ENCODE measurements at regions not wholly inside any gene's neighbourhood (a gene's known extent, or its start where the extent isn't known, plus 50 kb on each side); places are given as distances from the start of the nearest gene placed in this dataset.
"Not testable (repeated sequence)": the region's sequence is repeated elsewhere in the genome, so short reads cannot be mapped to it uniquely, and the experiment has no call there.

DNA sequence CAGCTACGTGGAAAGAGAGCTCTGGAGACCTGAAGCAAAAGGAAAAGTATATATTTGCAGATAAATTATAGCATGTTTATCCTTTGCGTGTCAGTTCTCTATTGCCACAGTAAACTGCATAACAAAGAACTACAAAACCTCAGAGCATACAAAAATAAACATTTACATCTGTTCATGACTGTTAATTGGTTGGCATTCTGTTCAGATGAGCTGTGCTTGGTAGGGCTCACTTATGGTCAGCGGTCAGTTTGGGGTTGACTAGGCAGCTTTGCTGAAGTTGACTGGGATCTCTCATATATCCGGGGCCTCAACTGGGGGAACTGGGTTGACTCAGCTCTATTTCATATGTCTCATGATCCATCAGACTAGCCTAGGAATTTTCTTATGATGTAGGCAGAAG is 257.7 kb downstream of the TLE1 start:
- peak; percentile 97 for DNase-seq (ENCODE audit: low read depth)

- DNase-seq (ENCODE audit: low read depth) = no peak
Observed at GRCh38 chr9:81430727-81431126, 258.6 kb downstream of the TLE1 start.

GRCh38 chr9:81427870-81428269 is 261.5 kb downstream of the TLE1 start:
- DNase-seq (ENCODE audit: low read depth) = no peak

DNA sequence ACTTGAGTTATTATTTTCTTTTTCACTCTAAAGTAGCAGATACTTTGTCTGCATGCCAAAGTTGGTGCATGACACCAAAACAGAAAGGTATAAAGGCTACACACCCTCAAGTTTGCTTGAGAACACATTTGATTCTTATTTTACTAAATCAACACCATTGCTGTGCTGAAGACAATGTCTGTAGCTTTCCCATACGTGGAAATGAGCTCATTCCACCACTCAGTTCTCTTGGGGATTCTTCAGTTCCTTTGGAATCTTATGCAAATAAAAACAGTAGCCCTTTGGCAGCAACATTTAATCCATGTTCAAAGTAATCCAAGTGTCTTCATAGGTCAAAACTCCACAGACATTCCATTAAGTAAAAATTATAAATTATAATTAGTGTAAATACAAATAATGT is 264.9 kb downstream of the TLE1 start:
- DNase-seq (ENCODE audit: low read depth) = peak; percentile 21

GRCh38 chr9:81423589-81424326 is 265.6 kb downstream of the TLE1 start:
- peak; percentile 15 for DNase-seq (ENCODE audit: low read depth)

DNA sequence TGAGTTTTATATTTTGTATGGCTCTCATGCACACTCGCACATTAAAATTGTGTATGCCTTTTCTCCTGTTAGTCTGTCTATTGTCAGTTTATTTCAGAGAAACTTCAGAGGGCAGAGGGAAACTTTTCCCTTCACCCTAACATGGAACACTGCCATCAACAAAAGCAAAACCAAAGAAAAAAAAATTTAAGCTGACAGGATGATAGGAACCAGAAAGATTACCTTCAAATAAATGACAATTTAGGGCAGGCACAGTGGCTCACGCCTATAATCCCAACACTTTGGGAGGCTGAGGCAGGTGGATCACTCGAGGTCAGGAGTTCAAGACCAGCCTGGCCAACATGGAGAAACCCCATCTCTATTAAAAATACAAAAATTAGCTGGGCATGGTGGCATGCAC is 268.3 kb downstream of the TLE1 start:
- not testable (repeated sequence) for DNase-seq (ENCODE audit: low read depth)

DNA sequence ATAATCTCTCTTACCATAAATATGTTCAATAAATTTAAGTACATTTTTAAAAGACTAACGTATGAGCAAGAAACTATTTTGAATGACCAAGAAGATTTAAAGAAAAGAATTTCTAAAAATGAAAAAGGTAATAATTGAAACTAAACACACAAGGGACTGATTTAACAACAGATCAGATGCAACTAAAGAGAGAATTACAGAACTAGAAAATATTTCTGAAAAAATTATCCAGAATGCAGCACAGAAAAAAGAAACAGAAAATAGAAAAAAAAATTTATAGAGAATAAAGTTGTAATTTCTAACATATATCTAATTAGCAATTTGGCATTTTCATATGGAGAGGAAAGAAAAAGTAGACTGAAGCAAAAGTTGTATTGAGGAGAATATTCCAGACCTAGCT is 269.3 kb downstream of the TLE1 start:
- no peak for DNase-seq (ENCODE audit: low read depth)

DNA sequence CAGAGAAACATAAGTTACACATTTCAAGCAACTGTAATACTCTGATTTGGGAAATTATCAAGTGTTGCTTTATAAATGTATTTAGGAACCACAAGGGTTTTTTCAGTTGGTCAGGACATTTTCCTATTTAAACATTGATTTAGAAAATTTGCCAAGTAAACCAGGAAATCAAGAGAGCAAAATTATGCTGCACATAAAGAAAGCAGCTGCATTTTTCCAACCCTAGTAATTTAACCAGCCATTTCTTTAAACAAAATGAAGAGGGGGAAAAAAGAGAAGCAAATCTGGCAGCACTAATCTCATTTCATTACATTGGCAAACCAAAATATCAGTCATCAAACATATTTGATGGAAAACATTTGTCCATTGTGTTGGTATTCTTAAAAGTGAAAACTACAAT is 271.4 kb downstream of the TLE1 start:
- DNase-seq (ENCODE audit: low read depth) = no peak

GRCh38 chr9:81417299-81417675 is 272.1 kb downstream of the TLE1 start:
- DNase-seq (ENCODE audit: low read depth) = no peak

- peak; percentile 84 for DNase-seq (ENCODE audit: low read depth)
Observed at GRCh38 chr9:81416476-81417298, 272.7 kb downstream of the TLE1 start.

GRCh38 chr9:81414836-81415235 is 274.5 kb downstream of the TLE1 start:
- no peak for DNase-seq (ENCODE audit: low read depth)

DNA sequence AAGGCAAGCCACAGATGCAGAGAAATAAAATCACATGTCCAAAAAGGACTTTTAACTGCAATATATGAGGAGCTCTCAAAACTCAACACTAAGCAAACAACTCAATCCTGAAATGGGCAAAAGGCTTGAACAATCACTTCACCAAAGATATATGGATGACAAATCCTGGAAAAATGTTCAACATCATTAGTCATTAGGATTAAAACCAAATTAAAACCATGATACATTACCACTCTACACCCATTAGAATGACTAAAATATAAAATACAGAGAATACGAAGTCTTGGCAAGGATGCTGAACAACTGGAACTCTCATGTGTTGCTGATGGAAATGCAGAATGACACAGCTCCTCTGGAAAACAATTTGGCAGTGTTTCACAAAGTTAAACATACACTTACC is 277.4 kb downstream of the TLE1 start:
- peak; percentile 32 for DNase-seq (ENCODE audit: low read depth)

DNA sequence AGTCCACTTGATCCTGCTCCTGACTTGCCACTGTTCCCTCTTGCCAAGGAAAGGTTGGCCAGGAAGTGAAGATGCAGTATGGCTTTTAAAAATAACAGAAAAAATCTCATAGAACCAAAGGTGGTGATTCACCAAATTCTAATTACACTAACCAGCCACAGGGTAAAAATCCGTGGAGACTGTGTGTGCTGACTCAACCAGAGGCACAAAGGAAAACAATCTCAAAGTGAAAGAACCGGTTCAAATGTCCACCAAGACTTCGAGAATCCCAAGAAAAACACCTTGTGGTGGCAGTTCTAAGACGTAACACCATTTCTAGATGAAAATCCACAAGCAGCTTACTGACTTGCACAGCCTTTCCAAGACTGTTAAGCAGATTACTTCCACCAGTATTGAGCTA is 279.1 kb downstream of the TLE1 start:
- peak; percentile 68 for DNase-seq (ENCODE audit: low read depth)

DNA sequence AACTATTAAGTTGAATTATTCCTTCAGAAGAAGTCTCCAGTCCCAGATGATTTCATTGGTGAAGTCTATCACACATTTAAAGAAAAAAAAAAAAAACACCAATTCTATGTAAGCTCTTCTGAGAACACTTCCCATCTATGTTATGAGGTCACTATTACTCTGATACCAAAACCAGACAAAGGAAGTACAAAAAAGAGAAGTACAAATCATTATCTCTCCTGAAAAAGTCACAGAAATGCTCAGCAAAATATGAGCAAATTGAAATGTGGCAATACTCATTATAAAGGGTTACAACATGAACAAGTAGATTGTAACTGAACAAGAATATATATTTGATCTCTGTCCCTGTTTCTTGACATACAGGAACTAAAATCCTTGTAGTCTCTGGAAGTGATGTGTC is 280.4 kb downstream of the TLE1 start:
- DNase-seq (ENCODE audit: low read depth) = no peak

- DNase-seq (ENCODE audit: low read depth) = no peak
Observed at GRCh38 chr9:81404931-81405598, 284.3 kb downstream of the TLE1 start.

- no peak for DNase-seq (ENCODE audit: low read depth)
Observed at GRCh38 chr9:81397481-81398381, 291.6 kb downstream of the TLE1 start.

DNA sequence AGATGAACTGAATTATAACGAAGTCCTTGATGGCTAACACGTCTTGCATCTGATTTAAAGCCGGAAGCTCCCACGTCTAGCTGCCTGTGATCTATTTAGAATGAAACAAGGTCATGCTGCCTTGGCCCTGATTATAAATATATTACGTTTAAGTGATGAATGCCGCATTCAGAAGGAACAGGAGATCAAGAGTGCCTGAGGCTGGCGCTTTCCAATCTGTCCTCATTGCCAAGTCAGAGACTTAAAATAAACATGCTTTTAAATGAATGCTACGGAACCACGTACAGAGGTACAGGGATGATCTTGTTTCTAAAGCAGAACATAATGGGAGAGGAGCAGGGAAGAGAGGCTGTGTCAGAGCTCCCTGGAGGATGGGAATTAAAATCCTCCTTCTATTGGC is 292.8 kb downstream of the TLE1 start:
- no peak for DNase-seq (ENCODE audit: low read depth)

GRCh38 chr9:81395676-81396054 is 293.7 kb downstream of the TLE1 start:
- DNase-seq (ENCODE audit: low read depth) = no peak

DNA sequence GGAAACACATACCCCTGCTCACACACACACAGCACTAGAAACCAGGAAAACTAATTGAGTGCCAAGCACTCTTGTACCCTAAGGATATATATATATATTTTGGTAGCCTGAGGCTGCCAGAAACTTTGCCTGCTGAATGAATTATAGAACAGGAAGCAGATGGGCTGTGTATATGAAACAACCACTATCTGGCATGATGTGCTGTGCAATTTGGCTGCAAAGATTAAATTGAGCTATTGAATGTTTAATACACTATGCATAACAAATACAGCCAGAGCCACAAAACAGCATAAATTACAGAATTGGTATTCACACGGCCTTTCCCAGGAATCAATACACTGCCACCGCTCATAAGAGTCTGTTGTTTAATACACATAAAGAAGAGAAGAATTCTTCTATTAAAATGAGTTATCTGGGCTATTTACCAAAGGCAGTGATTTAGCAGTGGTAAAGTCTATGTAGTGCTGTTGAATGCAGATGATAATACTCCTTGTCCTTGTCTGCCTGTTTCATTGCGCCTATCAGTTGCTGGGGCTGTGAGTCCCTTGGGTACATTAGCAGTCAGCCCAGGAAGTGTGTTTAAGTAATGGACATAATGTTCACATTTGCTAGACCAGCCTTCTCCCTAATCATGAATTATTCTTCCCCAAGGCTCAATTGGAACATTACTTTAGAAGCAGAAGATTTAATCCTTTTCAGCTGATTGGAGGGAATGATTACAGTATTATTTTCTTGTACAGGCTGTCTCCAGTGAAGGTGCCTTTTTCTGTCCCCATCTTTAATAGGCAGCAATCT is 294.3 kb downstream of the TLE1 start:
- no peak for DNase-seq (ENCODE audit: low read depth)

Measured in myocyte (in vitro differentiated cells).